GM19035 (cell line): ENCODE measurements at regions not wholly inside any gene's neighbourhood (a gene's known extent, or its start where the extent isn't known, plus 50 kb on each side); places are given as distances from the start of the nearest gene placed in this dataset.
A peak's percentile ranks its signal among the peaks of the same experiment; 100 is the strongest.
"Not testable (repeated sequence)": the region's sequence is repeated elsewhere in the genome, so short reads cannot be mapped to it uniquely, and the experiment has no call there.

Experiments
- ATAC-seq: cut with Tn5 transposase; IDR thresholded peaks from one replicate; pipeline ENCODE4 v1.9.1; 2021; ENCODE audit not compliant: unreplicated experiment

GRCh38 chr5:17123010-17123409, 94.4 kb upstream of the BASP1 start:
- ATAC-seq: no peak

- not testable (repeated sequence) for ATAC-seq
These were observed 93.7 kb upstream of the BASP1 start for GRCh38 chr5:17123773-17124172.

GRCh38 chr5:17127743-17128231, 89.6 kb upstream of the BASP1 start:
- no peak for ATAC-seq

GRCh38 chr5:17129093-17129849, 88.2 kb upstream of the BASP1 start:
- ATAC-seq: no peak

- not testable (repeated sequence) for ATAC-seq
These were observed 87.1 kb upstream of the BASP1 start for GRCh38 chr5:17130302-17130701.

- ATAC-seq: peak; percentile 71
These were observed 84.9 kb upstream of the BASP1 start for GRCh38 chr5:17132444-17133083.

- no peak for ATAC-seq
These were observed 82.4 kb upstream of the BASP1 start for GRCh38 chr5:17135050-17135449.

GRCh38 chr5:17143335-17143734, 74.1 kb upstream of the BASP1 start:
- ATAC-seq: no peak

GRCh38 chr5:17146280-17146841, 71.1 kb upstream of the BASP1 start:
- ATAC-seq: no peak

- ATAC-seq: no peak
These were observed 70.3 kb upstream of the BASP1 start for GRCh38 chr5:17147170-17147569.

GRCh38 chr5:17147617-17148016, 69.8 kb upstream of the BASP1 start:
- ATAC-seq: no peak

GRCh38 chr5:17148481-17148880, 69.0 kb upstream of the BASP1 start:
- no peak for ATAC-seq

GRCh38 chr5:17149786-17150185, 67.6 kb upstream of the BASP1 start:
- ATAC-seq: no peak

- no peak for ATAC-seq
These were observed 66.9 kb upstream of the BASP1 start for GRCh38 chr5:17150531-17150930.

GRCh38 chr5:17151686-17152085, 65.7 kb upstream of the BASP1 start:
- no peak for ATAC-seq

GRCh38 chr5:17154211-17154996, 63.0 kb upstream of the BASP1 start:
- no peak for ATAC-seq

GRCh38 chr5:17156463-17156862, 61.0 kb upstream of the BASP1 start:
- no peak for ATAC-seq

- no peak for ATAC-seq
These were observed 60.1 kb upstream of the BASP1 start for GRCh38 chr5:17157294-17157693.

- ATAC-seq: no peak
These were observed 59.4 kb upstream of the BASP1 start for GRCh38 chr5:17157916-17158529.

- no peak for ATAC-seq
These were observed 56.7 kb upstream of the BASP1 start for GRCh38 chr5:17160756-17161040.

- no peak for ATAC-seq
These were observed 55.8 kb upstream of the BASP1 start for GRCh38 chr5:17161662-17162061.
